GM19468 (cell line): ENCODE measurements at regions not wholly inside any gene's neighbourhood (a gene's known extent, or its start where the extent isn't known, plus 50 kb on each side); places are given as distances from the start of the nearest gene placed in this dataset.
A peak's percentile ranks its signal among the peaks of the same experiment; 100 is the strongest.
"Not testable (repeated sequence)": the region's sequence is repeated elsewhere in the genome, so short reads cannot be mapped to it uniquely, and the experiment has no call there.

Source experiments
- ATAC-seq: cut with Tn5 transposase; IDR thresholded peaks from one replicate; pipeline ENCODE4 v1.9.1; 2021; ENCODE audit warnings: mild to moderate bottlenecking, moderate library complexity, moderate number of reproducible peaks; ENCODE audit not compliant: unreplicated experiment; ENCODE audit errors: extremely low read depth

- ATAC-seq, result no peak
These were observed 608.4 kb downstream of the VGLL3 start for GRCh38 chr3:86382556-86382955.

- no peak for ATAC-seq
These were observed 609.7 kb downstream of the VGLL3 start for GRCh38 chr3:86381247-86381646.

- ATAC-seq, result no peak
These were observed 611.7 kb downstream of the VGLL3 start for GRCh38 chr3:86379280-86379679.

GRCh38 chr3:86378829-86379228 is 612.1 kb downstream of the VGLL3 start:
- ATAC-seq, result no peak

GRCh38 chr3:86335566-86335965 is 655.4 kb downstream of the VGLL3 start:
- ATAC-seq, result not testable (repeated sequence)

GRCh38 chr3:86333636-86334035 is 657.3 kb downstream of the VGLL3 start:
- ATAC-seq, result no peak

- no peak for ATAC-seq
These were observed 687.0 kb downstream of the VGLL3 start for GRCh38 chr3:86303935-86304334.

GRCh38 chr3:86282106-86282787 is 708.7 kb downstream of the VGLL3 start:
- ATAC-seq, result no peak

GRCh38 chr3:86269364-86270155 is 721.4 kb downstream of the VGLL3 start:
- no peak for ATAC-seq

- ATAC-seq, result peak; percentile 46
These were observed 732.9 kb downstream of the VGLL3 start for GRCh38 chr3:86257955-86258641.

GRCh38 chr3:86254480-86254879 is 736.5 kb downstream of the VGLL3 start:
- ATAC-seq, result no peak

GRCh38 chr3:86251781-86252180 is 739.2 kb downstream of the VGLL3 start:
- ATAC-seq, result no peak

GRCh38 chr3:86249833-86250232 is 741.1 kb downstream of the VGLL3 start:
- ATAC-seq, result no peak

GRCh38 chr3:86245360-86245759 is 745.6 kb downstream of the VGLL3 start:
- ATAC-seq, result no peak

- no peak for ATAC-seq
These were observed 746.0 kb downstream of the VGLL3 start for GRCh38 chr3:86244905-86245304.

- ATAC-seq, result no peak
These were observed 751.0 kb downstream of the VGLL3 start for GRCh38 chr3:86239946-86240345.

GRCh38 chr3:86234506-86235254 is 756.3 kb downstream of the VGLL3 start:
- no peak for ATAC-seq

- ATAC-seq, result no peak
These were observed 760.2 kb downstream of the VGLL3 start for GRCh38 chr3:86230762-86231161.

- ATAC-seq, result no peak
These were observed 761.2 kb downstream of the VGLL3 start for GRCh38 chr3:86229775-86230094.

GRCh38 chr3:86229086-86229774 is 761.7 kb downstream of the VGLL3 start:
- ATAC-seq, result no peak
